H9 (cell line): ENCODE measurements at regions not wholly inside any gene's neighbourhood (a gene's known extent, or its start where the extent isn't known, plus 50 kb on each side); places are given as distances from the start of the nearest gene placed in this dataset.
"Not testable (repeated sequence)": the region's sequence is repeated elsewhere in the genome, so short reads cannot be mapped to it uniquely, and the experiment has no call there.

Experiments
- DNase-seq: peaks from one replicate; pipeline ENCODE4 v3.0.0-alpha.2; 2017
- H2AFZ ChIP-seq: one replicate; pipeline ENCODE4 v1.6.1; 2013; ENCODE audit warnings: mild to moderate bottlenecking, low read length, control low read depth, moderate library complexity
- H2AK5ac ChIP-seq: 2 replicates; pipeline ENCODE4 v1.6.1; 2013; ENCODE audit warnings: low read length, control low read depth, mixed read lengths; ENCODE audit not compliant: insufficient read length
- H2BK120ac ChIP-seq: one replicate; pipeline ENCODE4 v1.6.1; 2013; ENCODE audit warnings: low read depth, mild to moderate bottlenecking, low read length, control low read depth, inconsistent platforms; ENCODE audit not compliant: poor library complexity, severe bottlenecking
- H2BK12ac ChIP-seq: 2 replicates; pipeline ENCODE4 v1.6.1; 2013; ENCODE audit warnings: low read length, control low read depth, mixed read lengths, low read depth; ENCODE audit not compliant: insufficient read length
- H2BK15ac ChIP-seq: 2 replicates; pipeline ENCODE4 v1.6.1; 2013; ENCODE audit warnings: low read depth, low read length, control low read depth
- H2BK20ac ChIP-seq: one replicate; pipeline ENCODE4 v1.6.1; 2013; ENCODE audit warnings: low read depth, mild to moderate bottlenecking, low read length, control low read depth, inconsistent platforms; ENCODE audit not compliant: poor library complexity, severe bottlenecking
- H2BK5ac ChIP-seq: 2 replicates; pipeline ENCODE4 v1.6.1; 2013; ENCODE audit warnings: low read length, control low read depth, mixed read lengths; ENCODE audit not compliant: insufficient read length
- H3K14ac ChIP-seq: 2 replicates; pipeline ENCODE4 v1.6.1; 2013; ENCODE audit warnings: low read length, control low read depth; ENCODE audit not compliant: insufficient read depth
- H3K18ac ChIP-seq: 2 replicates; pipeline ENCODE4 v1.6.1; 2013; ENCODE audit warnings: low read depth, mild to moderate bottlenecking, mixed read lengths, low read length, control low read depth; ENCODE audit not compliant: insufficient read length
- H3K23ac ChIP-seq: 2 replicates; pipeline ENCODE4 v1.6.1; 2013; ENCODE audit warnings: low read length, control low read depth, mixed read lengths, low read depth; ENCODE audit not compliant: insufficient read length
- H3K23me2 ChIP-seq: 2 replicates; pipeline ENCODE4 v1.6.1; 2013; ENCODE audit warnings: low read depth, mild to moderate bottlenecking, mixed read lengths, low read length, control low read depth; ENCODE audit not compliant: insufficient read length, poor library complexity, severe bottlenecking
- H3K27ac ChIP-seq: 2 replicates; pipeline ENCODE4 v1.5.1; 2013; ENCODE audit warnings: low read length, control low read depth, mixed read lengths, low read depth; ENCODE audit not compliant: insufficient read length
- H3K27me3 ChIP-seq: 2 replicates; pipeline ENCODE4 v1.6.1; 2013; ENCODE audit warnings: low read length, control low read depth, inconsistent platforms; ENCODE audit not compliant: insufficient read depth
- H3K4ac ChIP-seq: 2 replicates; pipeline ENCODE4 v1.6.1; 2013; ENCODE audit warnings: low read depth, mild to moderate bottlenecking, control low read depth, inconsistent platforms, low read length, moderate library complexity
- H3K4me1 ChIP-seq: 2 replicates; pipeline ENCODE4 v1.6.1; 2013; ENCODE audit warnings: low read length, control low read depth, inconsistent platforms; ENCODE audit not compliant: insufficient read depth
- H3K4me2 ChIP-seq: 2 replicates; pipeline ENCODE4 v1.6.1; 2013; ENCODE audit warnings: low read length, control low read depth, mixed read lengths; ENCODE audit not compliant: insufficient read length, insufficient read depth
- H3K56ac ChIP-seq: 2 replicates; pipeline ENCODE4 v1.6.1; 2013; ENCODE audit warnings: low read depth, mild to moderate bottlenecking, mixed read lengths, low read length, control low read depth; ENCODE audit not compliant: insufficient read length
- H3K79me1 ChIP-seq: 2 replicates; pipeline ENCODE4 v1.6.1; 2013; ENCODE audit warnings: low read depth, mild to moderate bottlenecking, moderate library complexity, low read length, control low read depth, inconsistent platforms; ENCODE audit not compliant: insufficient read depth, poor library complexity, severe bottlenecking
- H3K79me2 ChIP-seq: 2 replicates; pipeline ENCODE4 v1.6.1; 2013; ENCODE audit warnings: low read length, control low read depth, inconsistent platforms; ENCODE audit not compliant: insufficient read depth
- H3K9ac ChIP-seq: 2 replicates; pipeline ENCODE4 v1.6.1; 2013; ENCODE audit warnings: low read length, control low read depth, mixed read lengths; ENCODE audit not compliant: insufficient read length; ENCODE audit errors: extremely low read depth
- H3K9me3 ChIP-seq: one replicate; pipeline ENCODE4 v1.6.1; 2013; ENCODE audit warnings: low read depth, low read length, inconsistent platforms; ENCODE audit not compliant: control insufficient read depth
- H3T11ph ChIP-seq: one replicate; pipeline ENCODE4 v1.6.1; 2013; ENCODE audit warnings: mild to moderate bottlenecking, low read length, control low read depth, inconsistent platforms
- H4K20me1 ChIP-seq: one replicate; pipeline ENCODE4 v1.6.1; 2013; ENCODE audit not compliant: control insufficient read depth, insufficient read length, insufficient read depth
- H4K5ac ChIP-seq: 2 replicates; pipeline ENCODE4 v1.6.1; 2013; ENCODE audit warnings: low read depth, mild to moderate bottlenecking, mixed read lengths, low read length, control low read depth; ENCODE audit not compliant: insufficient read length
- H4K8ac ChIP-seq: replicated peaks from 2 replicates; pipeline ENCODE4 v1.6.1; 2013; ENCODE audit warnings: low read length, control low read depth, mixed read lengths, low read depth; ENCODE audit not compliant: insufficient read length
- H4K91ac ChIP-seq: 2 replicates; pipeline ENCODE4 v1.6.1; 2013; ENCODE audit warnings: low read depth, mild to moderate bottlenecking, moderate library complexity, mixed read lengths, low read length, control low read depth; ENCODE audit not compliant: insufficient read length
- H3K27ac Mint-ChIP-seq, 3 experiments: 2 replicates in 2 of 3; 3 replicates in 1 of 3; pipeline ENCODE4 v1.8.0; 2020 to 2021; ENCODE audit warnings: mixed read lengths in 3 of 3, mild to moderate bottlenecking in 1 of 3, moderate library complexity in 1 of 3
- H3K27me3 Mint-ChIP-seq: 2 replicates; pipeline ENCODE4 v1.8.0; 2021; ENCODE audit warnings: low read depth, mild to moderate bottlenecking, moderate library complexity, mixed read lengths
- H3K36me3 Mint-ChIP-seq, 3 experiments: 2 replicates in 2 of 3; 3 replicates in 1 of 3; pipeline ENCODE4 v1.8.0; 2020 to 2021; ENCODE audit warnings: low read depth in 3 of 3, mixed read lengths in 3 of 3; ENCODE audit not compliant: insufficient read depth in 1 of 3
- H3K4me1 Mint-ChIP-seq, 2 experiments: 2 replicates each; pipeline ENCODE4 v1.8.0; 2020; ENCODE audit warnings: mixed read lengths in 2 of 2
- H3K4me3 Mint-ChIP-seq, 2 experiments: 2 replicates in 1 of 2; 3 replicates in 1 of 2; pipeline ENCODE4 v1.8.0; 2020 to 2021; ENCODE audit warnings: mild to moderate bottlenecking in 2 of 2, mixed read lengths in 2 of 2, moderate library complexity in 1 of 2
- H3K9me3 Mint-ChIP-seq, 2 experiments: 2 replicates in 1 of 2; 3 replicates in 1 of 2; pipeline ENCODE4 v1.8.0; 2020; ENCODE audit warnings: mild to moderate bottlenecking in 2 of 2, mixed read lengths in 2 of 2, moderate library complexity in 1 of 2
- whole genome bisulfite sequencing: extraction: QIAGEN DNeasy Blood & Tissue Kit; methylation state at CpG from one replicate; pipeline ENCODE4 v1.1.7; 2013; ENCODE audit warnings: missing lambda C conversion rate, low lambda C conversion rate, mixed read lengths; ENCODE audit not compliant: insufficient read length; ENCODE audit errors: extremely low coverage; 5-methylcytosine and 5-hydroxymethylcytosine counted together
- TF ChIP-seq, protein P1 (sequence below): fragments of 200-600 bp; sonication (generic); conservative IDR thresholded peaks from 3 replicates; pipeline ENCODE4 v1.8.0; 2021; ENCODE audit warnings: antibody characterized with exemption, mild to moderate bottlenecking

DNA sequence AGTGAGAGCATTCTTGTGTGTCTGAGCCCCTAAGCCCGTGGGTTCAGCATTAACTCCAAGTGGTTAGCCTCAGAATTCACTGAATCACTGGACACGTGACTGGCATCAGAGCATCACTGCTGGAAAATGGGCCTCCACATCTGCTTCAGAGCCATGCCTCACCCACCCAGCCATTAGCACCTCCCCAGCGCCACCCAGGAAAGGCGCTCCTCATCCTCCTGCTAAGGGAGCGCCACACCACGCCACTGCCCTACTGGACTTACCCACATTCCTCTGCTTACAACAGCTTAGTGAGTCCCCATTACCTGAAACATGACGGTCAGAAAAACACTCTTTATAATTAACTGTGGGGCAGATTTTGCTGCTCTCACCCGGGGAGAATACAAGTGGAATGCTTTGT lies 442.6 kb upstream of the MYT1L start:
- H3K27me3 Mint-ChIP-seq: peaks cover 36% of the 10 kb centered on the region
- H2BK120ac ChIP-seq: no peak overlapping the region
- no peaks in the 10 kb centered on the region; a peak in 2 of 7 replicates for H3K36me3 Mint-ChIP-seq
- H3K79me1 ChIP-seq: no peaks in the 10 kb centered on the region
- H3K27ac Mint-ChIP-seq: no peak overlapping the region
- H3K27ac ChIP-seq: no peak overlapping the region
- no peak overlapping the region for H3K56ac ChIP-seq
- H3K79me2 ChIP-seq: no peaks in the 10 kb centered on the region
- peaks cover 28 to 29% of the 10 kb centered on the region in 2 experiments for H3K4me1 Mint-ChIP-seq
- no peaks in the 10 kb centered on the region for H3K27me3 ChIP-seq
- H3K9me3 ChIP-seq: no peaks in the 10 kb centered on the region
- H3K23ac ChIP-seq: no peak overlapping the region
- no peak overlapping the region for H3T11ph ChIP-seq
- no peak overlapping the region for H4K91ac ChIP-seq
- H4K8ac ChIP-seq: no peak overlapping the region
- H2BK20ac ChIP-seq: no peak overlapping the region
- H2AFZ ChIP-seq: no peak overlapping the region
- H3K9me3 Mint-ChIP-seq: peaks cover 0 to 3% of the 10 kb centered on the region in 2 experiments; a peak in 3 of 5 replicates
- H3K23me2 ChIP-seq: no peaks in the 10 kb centered on the region
- WGBS: no CpG with 5 or more reads among the region's 8 CpGs
- H2BK5ac ChIP-seq: no peak overlapping the region
- no peak overlapping the region for H3K4me2 ChIP-seq
- H4K5ac ChIP-seq: no peak overlapping the region
- no peak for DNase-seq
- H3K4me1 ChIP-seq: peaks cover 3% of the 10 kb centered on the region; the same call in 1 of the 2 replicates
- TF ChIP-seq, protein P1, sequence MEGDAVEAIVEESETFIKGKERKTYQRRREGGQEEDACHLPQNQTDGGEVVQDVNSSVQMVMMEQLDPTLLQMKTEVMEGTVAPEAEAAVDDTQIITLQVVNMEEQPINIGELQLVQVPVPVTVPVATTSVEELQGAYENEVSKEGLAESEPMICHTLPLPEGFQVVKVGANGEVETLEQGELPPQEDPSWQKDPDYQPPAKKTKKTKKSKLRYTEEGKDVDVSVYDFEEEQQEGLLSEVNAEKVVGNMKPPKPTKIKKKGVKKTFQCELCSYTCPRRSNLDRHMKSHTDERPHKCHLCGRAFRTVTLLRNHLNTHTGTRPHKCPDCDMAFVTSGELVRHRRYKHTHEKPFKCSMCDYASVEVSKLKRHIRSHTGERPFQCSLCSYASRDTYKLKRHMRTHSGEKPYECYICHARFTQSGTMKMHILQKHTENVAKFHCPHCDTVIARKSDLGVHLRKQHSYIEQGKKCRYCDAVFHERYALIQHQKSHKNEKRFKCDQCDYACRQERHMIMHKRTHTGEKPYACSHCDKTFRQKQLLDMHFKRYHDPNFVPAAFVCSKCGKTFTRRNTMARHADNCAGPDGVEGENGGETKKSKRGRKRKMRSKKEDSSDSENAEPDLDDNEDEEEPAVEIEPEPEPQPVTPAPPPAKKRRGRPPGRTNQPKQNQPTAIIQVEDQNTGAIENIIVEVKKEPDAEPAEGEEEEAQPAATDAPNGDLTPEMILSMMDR: no peak
- H2BK15ac ChIP-seq: no peak overlapping the region
- no peak overlapping the region for H3K14ac ChIP-seq
- H3K4ac ChIP-seq: no peak overlapping the region
- no peak overlapping the region for H2BK12ac ChIP-seq
- no peak overlapping the region for H3K18ac ChIP-seq
- H3K4me3 Mint-ChIP-seq: no peak overlapping the region
- no peak overlapping the region for H3K9ac ChIP-seq
- no peaks in the 10 kb centered on the region for H4K20me1 ChIP-seq
- no peak overlapping the region for H2AK5ac ChIP-seq

DNA sequence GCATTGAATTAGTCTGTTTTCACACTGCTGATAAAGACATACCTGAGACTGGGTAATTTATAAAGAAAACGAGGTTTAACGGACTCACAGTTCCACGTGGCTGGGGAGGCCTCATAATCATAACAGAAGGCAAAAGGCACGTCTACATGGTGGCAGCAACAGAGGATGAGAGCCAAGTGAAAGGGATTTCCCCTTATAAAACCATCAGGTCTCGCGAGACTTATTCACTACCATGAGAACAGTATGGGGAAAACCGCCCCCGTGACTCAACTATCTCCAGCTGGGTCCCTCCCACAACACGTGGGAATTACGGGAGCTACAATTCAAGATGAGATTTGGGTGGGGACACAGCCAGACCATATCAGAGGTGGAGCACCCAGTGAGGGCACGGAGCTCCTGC lies 442.0 kb upstream of the MYT1L start:
- H3K9me3 Mint-ChIP-seq, H3K23ac ChIP-seq, H3K27ac Mint-ChIP-seq, H3K79me2 ChIP-seq, H3K9ac ChIP-seq, H4K91ac ChIP-seq, DNase-seq, H4K20me1 ChIP-seq, H3K23me2 ChIP-seq, H2BK12ac ChIP-seq, H3K18ac ChIP-seq, H2AFZ ChIP-seq, H2BK5ac ChIP-seq, H3K27me3 ChIP-seq, H3K4me3 Mint-ChIP-seq, H2BK120ac ChIP-seq, H3K56ac ChIP-seq, H3K4me1 ChIP-seq, H2AK5ac ChIP-seq, H3K27ac ChIP-seq, H3K4me2 ChIP-seq, H4K5ac ChIP-seq, H2BK15ac ChIP-seq, H3K36me3 Mint-ChIP-seq, H3K9me3 ChIP-seq, H4K8ac ChIP-seq, H2BK20ac ChIP-seq, H3K14ac ChIP-seq, H3T11ph ChIP-seq, H3K4ac ChIP-seq, H3K79me1 ChIP-seq: not testable (repeated sequence)
- Mint-ChIP-seq H3K27me3 (peaks cover 32% of the 10 kb centered on the region), H3K4me1 (peaks cover 28 to 29% of the 10 kb centered on the region in 2 experiments)
- WGBS: no CpG with 5 or more reads among the region's 11 CpGs
